ENCODE measurements at regions not wholly inside any gene's neighbourhood (a gene's known extent, or its start where the extent isn't known, plus 50 kb on each side); places are given as distances from the start of the nearest gene placed in this dataset.
A peak's percentile ranks its signal among the peaks of the same experiment; 100 is the strongest.

DNA sequence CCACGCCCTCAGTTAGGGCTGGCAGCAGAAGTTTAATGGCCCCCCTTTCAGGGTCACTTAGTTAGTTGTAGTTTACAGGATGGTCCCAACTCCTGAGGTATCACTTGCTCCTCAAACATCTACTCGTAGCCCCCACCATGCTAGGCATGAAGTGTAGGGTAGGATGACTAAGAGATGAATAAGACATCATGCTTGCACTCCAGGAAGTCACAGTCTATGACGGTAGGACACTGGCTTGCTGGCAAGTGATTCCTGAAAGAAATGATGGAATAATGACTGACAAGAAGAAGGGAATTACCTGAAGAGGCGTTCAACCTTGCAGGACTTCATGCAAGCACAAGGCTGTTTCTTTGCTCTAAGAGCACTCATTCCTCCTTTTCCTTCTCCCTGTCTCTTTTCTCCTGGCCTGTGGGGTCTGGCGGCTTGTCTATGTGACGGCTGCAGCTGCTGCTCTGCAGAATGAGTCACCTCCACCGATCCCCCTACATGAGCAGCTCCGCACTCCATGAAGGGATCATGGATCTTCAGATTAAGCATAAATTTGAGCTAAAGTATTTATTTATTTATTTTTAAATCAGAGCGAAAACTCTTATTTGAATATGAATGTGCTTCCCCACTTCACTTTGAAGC is 82.9 kb upstream of the BOC start:
- intact Hi-C loops (cut with DNase I) = no loop called here
- no peak for DNase-seq (ENCODE audit: low spot score)

DNA sequence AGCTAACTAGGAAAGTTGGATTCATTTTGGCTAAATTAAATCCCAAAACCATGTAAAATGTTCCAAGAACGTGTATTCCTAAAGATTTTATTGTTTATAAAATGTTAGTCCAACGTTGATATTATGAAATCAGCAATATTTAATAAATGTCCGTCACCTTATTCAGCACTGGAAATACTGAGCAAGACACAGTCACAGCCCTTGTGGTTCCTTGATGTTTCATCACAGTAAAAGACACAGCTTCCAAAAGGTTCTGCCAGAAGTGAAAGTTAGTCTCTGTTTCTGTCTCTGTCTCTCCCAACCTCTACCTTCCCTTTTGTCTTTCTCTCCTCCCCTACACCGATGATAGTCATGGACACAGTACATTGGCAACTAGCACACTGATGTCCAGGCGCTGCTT is 82.2 kb upstream of the BOC start:
- no peak for DNase-seq (ENCODE audit: low spot score)
- intact Hi-C loops (cut with DNase I) = no loop called here

DNA sequence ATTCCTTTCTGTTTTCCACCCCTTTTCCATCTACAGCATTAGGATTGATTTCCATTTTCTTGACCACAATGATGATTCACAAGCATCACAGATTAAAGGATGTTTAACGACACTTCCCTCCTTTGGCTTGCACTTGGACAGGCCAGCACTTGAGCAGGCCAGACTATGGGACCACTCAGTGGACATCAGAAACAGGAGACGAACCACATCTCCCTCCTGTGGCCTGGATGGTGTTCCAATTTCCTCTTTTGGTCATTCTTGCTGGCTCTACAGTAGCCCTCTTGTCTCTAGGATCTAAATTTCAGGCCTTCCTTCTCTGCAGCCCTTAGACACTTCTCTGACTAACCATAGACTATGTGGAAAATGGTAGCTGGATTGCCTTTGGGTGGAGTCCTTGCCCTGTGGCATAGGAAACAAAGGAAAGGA is 78.8 kb upstream of the BOC start:
- intact Hi-C loops (cut with DNase I) = loop anchor here in 1 of 2 donors (10.0 kb wide), 1 partner anchor 78 kb away; no protein-coding TSS in a partner anchor
- no peak for DNase-seq (ENCODE audit: low spot score)

DNA sequence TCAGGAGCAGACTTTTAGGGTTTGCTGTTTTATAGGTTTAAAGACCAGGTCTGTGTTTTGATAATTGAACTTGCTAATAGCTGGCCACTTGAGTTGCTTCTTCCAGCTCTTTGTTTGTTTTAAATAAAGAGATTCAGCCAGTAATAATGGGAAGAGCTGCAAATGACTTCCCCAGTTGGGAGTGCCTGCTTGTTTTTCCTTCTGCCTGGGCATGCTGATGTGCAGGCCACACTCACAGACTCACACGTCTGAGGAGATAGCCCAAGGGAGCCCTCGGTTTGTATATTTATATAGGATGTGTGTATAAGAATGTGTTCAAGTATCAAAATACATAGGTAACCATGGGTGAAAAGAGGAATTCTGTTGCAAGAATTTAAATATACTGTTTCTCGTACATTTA is 78.2 kb upstream of the BOC start:
- no peak for DNase-seq (ENCODE audit: low spot score)
- intact Hi-C loops (cut with DNase I) = loop anchor here in 1 of 2 donors (10.0 kb wide), 1 partner anchor 78 kb away; no protein-coding TSS in a partner anchor

DNA sequence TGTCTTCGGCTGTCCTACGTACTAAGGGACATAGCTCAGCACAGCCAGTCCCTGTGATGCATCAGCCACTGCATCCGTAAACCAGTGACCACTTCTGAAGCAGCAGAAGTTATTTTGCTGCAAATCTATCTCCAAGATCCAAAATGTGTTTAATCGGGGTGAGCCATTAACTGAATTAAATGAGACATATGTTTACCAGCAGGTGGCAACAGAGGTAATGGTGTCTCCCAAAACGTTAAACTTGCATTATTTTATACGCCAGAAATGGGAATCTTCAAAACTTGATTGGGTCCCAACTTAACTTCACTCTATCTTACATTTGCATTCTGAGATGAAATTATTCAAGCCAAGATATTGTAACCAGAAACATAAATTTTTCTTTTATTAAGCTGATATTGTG is 75.3 kb upstream of the BOC start:
- intact Hi-C loops (cut with DNase I) = loop anchor here (5.0 to 10.0 kb wide), 2 partner anchors 81 to 146 kb away; no protein-coding TSS in a partner anchor
- DNase-seq (ENCODE audit: low spot score) = no peak

DNA sequence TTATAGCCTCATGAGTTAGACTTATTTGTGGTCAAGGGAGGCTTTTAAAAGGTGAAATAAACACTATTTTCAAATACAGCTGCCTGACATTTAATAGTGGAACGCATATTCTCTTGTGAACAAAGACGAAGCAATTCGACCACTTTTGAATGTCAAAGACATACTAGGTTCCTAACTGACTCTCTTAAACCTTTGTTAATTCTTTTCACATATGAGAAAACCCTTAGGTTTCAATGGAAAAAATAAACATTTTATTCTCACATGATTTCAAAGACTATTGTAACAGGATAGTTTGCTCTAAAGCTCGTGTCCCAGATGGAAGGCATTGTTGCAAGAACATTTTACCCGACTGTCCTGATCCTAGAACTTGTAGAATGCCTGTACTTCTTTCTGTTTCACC is 74.8 kb upstream of the BOC start:
- intact Hi-C loops (cut with DNase I) = loop anchor here (5.0 to 10.0 kb wide), 2 partner anchors 82 to 146 kb away; no protein-coding TSS in a partner anchor
- no peak for DNase-seq (ENCODE audit: low spot score)

DNA sequence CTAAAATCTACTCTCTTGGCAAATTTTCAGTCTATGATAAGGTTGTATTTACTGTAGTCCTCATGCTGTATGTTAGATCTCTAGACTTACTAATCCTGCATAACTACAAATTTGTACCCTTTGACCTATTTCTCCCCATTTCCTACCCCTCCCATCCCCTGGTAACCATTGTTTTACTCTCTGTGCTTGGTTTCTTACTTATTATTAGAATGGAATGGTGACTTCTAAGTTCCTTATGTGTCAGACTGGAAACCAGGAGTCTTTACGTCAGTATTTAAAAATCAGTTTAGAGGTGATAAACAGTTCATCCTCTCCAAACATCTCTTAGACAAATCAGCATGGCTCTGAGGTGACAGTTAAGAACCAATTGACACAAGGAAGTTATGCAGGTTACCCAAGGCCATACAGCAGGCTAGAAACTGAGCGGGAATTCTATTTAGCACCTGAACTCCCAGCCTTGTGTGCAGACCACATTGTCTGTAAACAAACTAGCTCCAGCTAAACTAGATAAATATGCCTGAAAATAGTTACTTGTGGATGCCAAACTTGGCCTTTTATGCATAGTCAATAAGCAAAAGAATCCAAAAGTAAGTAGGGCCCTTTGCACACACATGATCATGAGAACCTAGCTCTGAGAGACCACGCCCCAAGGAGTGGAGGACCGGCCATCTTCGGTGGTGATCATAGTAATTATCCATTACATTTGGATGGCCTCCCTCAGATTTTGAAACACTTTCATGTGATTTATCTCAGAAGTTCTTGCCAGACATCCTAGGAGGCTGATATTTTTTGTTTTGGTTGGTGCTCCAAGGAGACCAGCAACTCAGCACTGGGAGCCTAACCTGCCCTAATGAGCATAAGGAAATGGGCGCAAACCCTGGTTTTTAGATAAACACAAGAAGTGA is 72.3 kb upstream of the BOC start:
- DNase-seq (ENCODE audit: low spot score) = no peak
- intact Hi-C loops (cut with DNase I) = loop anchor here (5.0 to 10.0 kb wide), 2 partner anchors 84 to 143 kb away; no protein-coding TSS in a partner anchor

DNA sequence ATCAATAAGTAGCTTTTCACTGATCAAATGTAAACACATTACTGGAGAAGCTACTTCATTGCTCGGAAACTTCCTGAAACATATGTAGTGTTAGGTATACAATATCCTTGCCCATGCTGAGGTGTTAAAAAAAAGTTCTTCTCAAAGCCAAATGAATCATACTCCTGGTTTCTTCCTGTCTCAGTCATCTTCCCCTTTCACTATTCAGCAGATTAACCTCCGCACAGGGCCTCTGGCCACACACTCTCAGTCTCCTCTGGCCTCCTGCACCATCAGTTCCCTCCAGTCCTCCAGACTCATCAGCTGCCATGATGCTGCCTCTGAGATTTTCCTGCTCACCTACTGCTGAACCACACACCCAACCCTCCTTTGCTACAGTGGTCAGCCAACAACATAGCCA is 70.5 kb upstream of the BOC start:
- intact Hi-C loops (cut with DNase I) = no loop called here

DNA sequence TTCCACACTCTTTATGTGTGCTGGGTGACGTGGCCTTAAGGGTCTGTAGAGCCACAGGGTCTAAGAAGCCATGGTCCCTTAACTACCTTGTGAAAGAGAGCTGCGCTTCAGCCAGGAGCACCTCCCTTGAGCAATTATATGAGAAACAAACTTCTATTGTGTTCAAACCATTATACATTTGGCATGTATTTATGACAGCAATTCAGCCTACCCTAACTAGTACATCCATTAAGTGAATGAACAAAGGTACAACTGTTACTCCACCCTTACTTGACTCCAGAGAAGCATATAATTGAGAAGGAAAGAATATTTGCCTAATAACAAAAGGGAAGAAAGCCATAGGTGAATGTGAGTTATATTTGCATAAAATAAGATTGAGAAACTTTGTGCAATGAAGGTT is 69.8 kb upstream of the BOC start:
- intact Hi-C loops (cut with DNase I) = no loop called here
- no peak for DNase-seq (ENCODE audit: low spot score)

More for the DNA sequence above, 70.5 kb upstream of the BOC start:
- no peak for DNase-seq (ENCODE audit: low spot score)

DNA sequence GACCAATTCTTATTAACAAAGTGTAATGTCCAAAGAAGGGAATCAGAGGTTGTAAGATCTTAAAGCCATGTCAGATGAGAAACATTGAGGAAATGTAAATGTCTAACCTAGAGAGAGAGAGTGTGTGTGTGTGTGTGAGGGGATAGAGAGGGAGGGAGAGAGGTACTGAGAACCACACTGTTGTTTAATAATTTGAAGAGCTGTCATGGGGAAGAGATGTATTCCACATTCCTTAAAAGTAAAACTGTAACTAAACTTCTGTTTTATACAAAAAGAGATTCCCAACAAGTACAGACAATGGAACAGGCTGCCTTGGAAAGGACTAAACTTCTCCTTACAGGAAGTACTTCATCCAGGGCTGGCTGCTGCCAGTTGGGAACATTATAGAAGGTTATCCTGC is 68.9 kb upstream of the BOC start:
- intact Hi-C loops (cut with DNase I) = no loop called here
- DNase-seq (ENCODE audit: low spot score) = no peak

DNA sequence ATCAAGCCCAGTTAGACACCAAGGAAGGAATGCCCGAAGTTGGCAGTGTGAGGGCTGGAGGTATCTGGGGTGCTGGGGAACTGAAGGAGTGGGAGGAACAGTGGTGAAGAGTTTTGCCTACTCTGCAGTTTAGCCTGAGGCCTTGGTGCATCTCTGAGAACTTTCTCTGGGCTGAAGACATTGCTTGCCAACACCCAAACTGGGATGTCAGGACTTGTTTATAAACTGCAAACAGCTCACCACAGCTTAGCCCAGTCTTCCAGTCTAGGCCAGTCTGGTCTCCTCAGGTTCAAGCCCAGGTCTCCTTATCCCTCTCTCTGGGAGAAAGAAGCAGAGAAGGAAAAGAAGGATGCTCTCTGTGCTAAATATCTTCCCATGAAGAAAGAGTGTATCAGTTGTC is 68.0 kb upstream of the BOC start:
- intact Hi-C loops (cut with DNase I) = no loop called here
- DNase-seq (ENCODE audit: low spot score) = no peak

DNA sequence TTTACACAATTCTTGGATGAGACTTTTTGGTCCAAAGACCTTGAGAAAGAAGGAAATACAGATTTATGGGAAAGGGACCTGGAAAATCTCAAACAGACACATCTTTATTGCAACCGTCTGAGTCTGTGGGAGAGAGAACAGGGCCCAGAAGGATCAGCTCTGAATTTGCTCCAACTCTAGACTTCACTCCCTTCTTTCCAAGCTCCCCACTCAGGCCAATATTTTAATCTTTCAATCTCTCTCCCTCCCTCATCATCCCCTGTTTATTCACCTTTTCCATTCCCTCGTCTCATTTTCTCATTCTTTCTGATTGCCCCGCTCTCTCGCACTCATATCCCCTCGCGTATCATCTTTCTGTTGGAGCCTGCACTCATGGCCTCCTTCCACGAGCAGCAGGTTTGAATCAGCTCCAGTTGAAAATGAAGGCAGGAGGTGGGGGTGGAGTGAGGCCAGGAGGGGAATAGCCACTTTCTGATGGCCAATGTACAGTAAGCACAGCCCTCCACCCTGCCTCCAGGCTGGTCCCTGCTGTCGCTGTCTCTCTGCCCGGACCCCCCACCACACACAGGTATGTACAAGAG is 63.6 kb upstream of the BOC start:
- no peak for DNase-seq (ENCODE audit: low spot score)
- intact Hi-C loops (cut with DNase I) = no loop called here

DNA sequence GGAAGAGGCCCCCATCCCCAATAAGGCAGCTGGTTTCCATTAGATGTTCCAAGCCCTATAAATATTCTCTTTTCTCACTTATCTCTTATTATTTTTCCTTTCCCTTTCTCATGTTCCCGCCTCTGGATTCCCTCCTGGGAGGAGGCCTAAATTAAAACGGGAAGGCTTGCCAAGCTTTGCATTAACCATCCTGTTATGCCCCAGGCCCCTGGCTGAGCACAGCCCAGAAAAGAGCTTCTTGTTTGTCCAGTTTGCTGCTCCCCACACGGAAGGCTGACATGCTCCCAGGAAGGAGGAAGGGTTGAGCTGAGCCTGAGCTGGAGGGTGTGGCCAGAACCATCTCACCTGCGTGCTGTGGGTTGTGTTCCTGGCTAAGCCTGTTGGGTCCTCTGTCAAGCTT is 63.1 kb upstream of the BOC start:
- intact Hi-C loops (cut with DNase I) = no loop called here
- no peak for DNase-seq (ENCODE audit: low spot score)

DNA sequence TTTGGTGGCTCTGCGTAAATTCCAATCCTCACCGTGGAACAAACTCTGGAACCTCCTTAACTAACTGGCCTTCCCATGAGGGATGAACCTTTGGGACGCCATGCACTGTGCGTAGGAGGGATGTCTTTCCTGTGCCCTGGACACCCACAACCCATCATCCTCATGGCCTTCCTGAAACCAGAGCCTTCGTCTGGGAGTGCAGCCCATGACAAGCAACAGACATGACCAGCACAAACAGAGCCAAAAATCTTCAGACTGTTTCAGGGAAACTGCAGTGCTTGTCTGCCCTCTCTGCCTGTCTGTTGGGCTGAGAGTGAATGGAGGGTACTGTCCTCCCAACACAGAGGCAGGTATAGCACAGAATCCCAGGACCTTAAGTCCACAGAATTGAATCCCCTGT is 61.1 kb upstream of the BOC start:
- no peak for DNase-seq (ENCODE audit: low spot score)
- intact Hi-C loops (cut with DNase I) = loop anchor here in 1 of 2 donors (10.0 kb wide), 1 partner anchor 65 kb away; the partner anchor contains the start of gene BOC

DNA sequence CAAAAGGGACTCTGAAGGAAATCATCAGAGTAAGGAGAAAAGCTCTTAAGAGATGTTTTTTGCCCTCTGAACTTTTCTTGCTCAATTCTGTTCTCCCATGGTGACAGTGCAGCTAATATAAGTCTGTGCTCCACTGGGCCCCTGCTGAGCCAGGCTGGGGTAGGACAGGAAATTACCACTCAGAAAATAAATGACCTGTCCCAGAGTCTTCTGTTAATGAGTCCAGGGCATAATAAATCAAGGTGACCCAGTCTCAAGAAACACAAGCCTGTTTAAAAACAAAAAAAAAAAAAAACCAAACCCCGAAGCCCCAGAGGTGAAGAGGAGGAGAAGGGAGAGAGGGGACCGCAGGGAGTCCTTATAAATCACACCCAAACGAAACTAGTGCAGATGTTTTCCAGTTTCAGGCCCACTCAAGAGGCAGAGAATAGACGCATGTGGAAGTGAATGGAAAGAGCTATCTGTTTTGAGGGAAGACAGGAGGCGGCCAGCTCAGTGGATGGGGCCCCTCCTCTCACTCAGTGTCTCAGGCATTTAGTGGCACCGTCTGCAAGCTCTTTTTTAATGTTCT is 59.8 kb upstream of the BOC start:
- intact Hi-C loops (cut with DNase I) = loop anchor here in 1 of 2 donors (10.0 kb wide), 1 partner anchor 63 kb away; the partner anchor contains the start of gene BOC
- peak; percentile 83 for DNase-seq (ENCODE audit: low spot score)

DNA sequence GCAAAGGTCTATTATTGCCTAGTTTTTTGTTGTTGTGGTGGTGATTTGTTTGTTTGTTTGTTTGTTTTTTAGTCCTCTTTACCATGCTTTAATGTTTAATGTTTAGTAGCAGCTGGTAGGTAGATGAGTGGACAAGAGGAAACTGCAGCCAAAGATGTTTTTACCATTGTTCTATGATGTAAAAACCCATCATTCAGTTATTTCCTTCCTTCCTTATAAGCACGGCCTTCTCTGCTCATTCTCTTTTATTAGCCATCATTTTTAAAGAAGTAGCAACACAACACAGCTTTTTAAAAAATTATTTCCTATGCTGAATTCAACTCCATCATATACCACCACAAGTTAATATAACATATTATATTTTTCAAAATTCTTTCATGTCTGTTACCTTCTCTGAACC is 58.5 kb upstream of the BOC start:
- DNase-seq (ENCODE audit: low spot score) = no peak
- intact Hi-C loops (cut with DNase I) = loop anchor here in 1 of 2 donors (10.0 kb wide), 1 partner anchor 62 kb away; the partner anchor contains the start of gene BOC

DNA sequence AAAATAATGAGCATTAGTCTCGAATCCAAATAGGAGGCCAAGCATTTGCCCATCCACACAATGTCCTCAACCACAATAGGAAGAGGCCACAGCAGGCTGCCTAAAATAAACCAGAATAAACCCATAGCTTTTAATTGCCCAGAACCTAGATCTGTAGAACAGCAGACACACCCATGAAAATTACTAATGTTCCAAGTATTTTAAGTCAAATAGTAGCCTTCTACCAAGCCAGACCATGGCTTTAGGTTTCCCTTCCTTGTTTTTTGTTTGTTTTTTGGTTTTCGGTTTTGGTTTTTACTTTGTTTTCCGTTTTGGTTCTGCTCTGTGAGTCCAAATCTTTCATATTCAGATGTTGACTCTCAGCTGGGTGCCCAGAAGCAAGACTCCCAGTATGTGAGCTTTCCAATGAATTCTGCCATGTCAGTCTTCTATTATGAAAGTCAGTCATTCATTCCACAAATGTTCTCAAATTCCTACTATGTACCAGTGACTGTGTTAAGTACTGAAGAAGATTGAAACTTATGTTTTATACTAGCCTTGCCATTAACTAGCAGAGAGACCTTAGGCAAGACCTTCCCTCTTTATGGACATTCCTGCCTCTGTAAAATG is 57.8 kb upstream of the BOC start:
- intact Hi-C loops (cut with DNase I) = loop anchor here in 1 of 2 donors (10.0 kb wide), 1 partner anchor 61 kb away; the partner anchor contains the start of gene BOC

DNA sequence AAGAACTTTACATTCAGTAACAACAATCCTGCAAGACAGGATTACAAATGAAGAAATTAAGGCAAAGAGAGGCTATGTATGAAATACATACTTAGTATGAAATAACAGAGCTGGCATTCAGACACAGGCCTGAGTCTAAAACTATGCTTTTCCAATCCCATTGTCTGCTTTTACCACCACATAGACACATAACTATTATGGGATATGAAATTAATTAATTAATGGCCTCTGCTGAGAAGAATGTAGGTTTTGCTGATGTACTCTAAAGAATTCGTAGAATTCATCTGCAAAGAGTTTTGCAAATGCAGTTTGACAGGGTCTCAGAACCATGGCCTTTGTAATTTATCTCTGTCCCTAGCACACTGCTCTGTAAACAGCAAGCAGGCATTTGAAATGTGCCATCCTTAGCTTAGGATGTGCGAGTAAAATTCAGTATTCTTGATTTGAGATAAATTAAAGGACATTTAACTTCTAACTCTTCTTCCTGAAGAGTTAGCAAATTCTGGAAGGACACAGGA is 54.5 kb upstream of the BOC start:
- no peak for DNase-seq (ENCODE audit: low spot score)
- intact Hi-C loops (cut with DNase I) = loop anchor here in 1 of 2 donors (10.0 kb wide), 1 partner anchor 58 kb away; the partner anchor contains the start of gene BOC

More for the DNA sequence above, 57.8 kb upstream of the BOC start:
- no peak for DNase-seq (ENCODE audit: low spot score)
